Type B pancreatic cell (in vitro differentiated cells): ENCODE measurements at regions not wholly inside any gene's neighbourhood (a gene's known extent, or its start where the extent isn't known, plus 50 kb on each side); places are given as distances from the start of the nearest gene placed in this dataset.

ENCODE experiments used
- DNase-seq: peaks from one replicate; pipeline ENCODE4 v3.0.0; 2021; ENCODE audit warnings: mixed read lengths; ENCODE audit not compliant: unreplicated experiment; ENCODE audit errors: extremely low spot score
- H3K27ac Mint-ChIP-seq: 2 replicates; pipeline ENCODE4 v1.8.0; 2021; ENCODE audit warnings: mild to moderate bottlenecking, mixed read lengths
- H3K27me3 Mint-ChIP-seq: 2 replicates; pipeline ENCODE4 v1.8.0; 2021; ENCODE audit warnings: mixed read lengths
- H3K36me3 Mint-ChIP-seq: 2 replicates; pipeline ENCODE4 v1.8.0; 2021; ENCODE audit warnings: mixed read lengths
- H3K4me1 Mint-ChIP-seq: one replicate; pipeline ENCODE4 v1.8.0; 2021; ENCODE audit warnings: mixed read lengths; ENCODE audit not compliant: unreplicated experiment
- H3K4me3 Mint-ChIP-seq: 2 replicates; pipeline ENCODE4 v1.8.0; 2021; ENCODE audit warnings: mild to moderate bottlenecking, mixed read lengths
- H3K9me3 Mint-ChIP-seq: 2 replicates; pipeline ENCODE4 v1.8.0; 2021; ENCODE audit warnings: mixed read lengths
- CTCF ChIP-seq: fragments of 200-600 bp; sonication (generic); conservative IDR thresholded peaks from 2 replicates; pipeline ENCODE4 v1.5.0; 2021; ENCODE audit warnings: antibody characterized with exemption, mild to moderate bottlenecking

GRCh38 chr2:239765076-239765845, 259.9 kb downstream of the NDUFA10 start:
- peaks cover 7% of the 10 kb centered on the region for H3K4me1 Mint-ChIP-seq
- peaks cover 10% of the 10 kb centered on the region for H3K27me3 Mint-ChIP-seq
- H3K27ac Mint-ChIP-seq, result no peak overlapping the region
- TF ChIP-seq CTCF, result no peak
- no peaks in the 10 kb centered on the region for H3K36me3 Mint-ChIP-seq
- DNase-seq, result no peak
- no peaks in the 10 kb centered on the region for H3K9me3 Mint-ChIP-seq
- H3K4me3 Mint-ChIP-seq, result no peak overlapping the region

- DNase-seq, result no peak
- Mint-ChIP-seq H3K27me3 (peaks cover 10% of the 10 kb centered on the region), H3K4me1 (no peaks in the 10 kb centered on the region)
Observed at GRCh38 chr2:239763433-239764097, 261.6 kb downstream of the NDUFA10 start.

GRCh38 chr2:239762655-239763269, 262.4 kb downstream of the NDUFA10 start:
- no peak overlapping the region for H3K27ac Mint-ChIP-seq
- TF ChIP-seq CTCF, result no peak
- H3K27me3 Mint-ChIP-seq, result peaks cover 14% of the 10 kb centered on the region
- no peak overlapping the region for H3K4me3 Mint-ChIP-seq
- no peak for DNase-seq
- no peaks in the 10 kb centered on the region for H3K36me3 Mint-ChIP-seq
- peaks cover 8% of the 10 kb centered on the region for H3K4me1 Mint-ChIP-seq
- H3K9me3 Mint-ChIP-seq, result no peaks in the 10 kb centered on the region

More at GRCh38 chr2:239763433-239764097, 261.6 kb downstream of the NDUFA10 start:
- TF ChIP-seq CTCF, result peak; percentile 19
- no peaks in the 10 kb centered on the region for H3K9me3 Mint-ChIP-seq
- no peak overlapping the region for H3K4me3 Mint-ChIP-seq
- no peak overlapping the region for H3K27ac Mint-ChIP-seq
- H3K36me3 Mint-ChIP-seq, result no peaks in the 10 kb centered on the region

- peaks cover 14% of the 10 kb centered on the region for H3K27me3 Mint-ChIP-seq
- no peak for DNase-seq
- no peaks in the 10 kb centered on the region for H3K9me3 Mint-ChIP-seq
- H3K27ac Mint-ChIP-seq, result no peak overlapping the region
- peaks cover 8% of the 10 kb centered on the region for H3K4me1 Mint-ChIP-seq
- H3K4me3 Mint-ChIP-seq, result no peak overlapping the region
- H3K36me3 Mint-ChIP-seq, result no peaks in the 10 kb centered on the region
- no peak for TF ChIP-seq CTCF
Observed at GRCh38 chr2:239762106-239762505, 263.0 kb downstream of the NDUFA10 start.

GRCh38 chr2:239760596-239760995, 264.5 kb downstream of the NDUFA10 start:
- no peak overlapping the region for H3K4me3 Mint-ChIP-seq

More at GRCh38 chr2:239760596-239760995, 264.5 kb downstream of the NDUFA10 start:
- Mint-ChIP-seq H3K27ac (no peak overlapping the region), H3K36me3 (no peaks in the 10 kb centered on the region), H3K27me3 (peaks cover 14% of the 10 kb centered on the region), H3K4me1 (peaks cover 12% of the 10 kb centered on the region), H3K9me3 (no peaks in the 10 kb centered on the region)
- no peak for DNase-seq
- TF ChIP-seq CTCF, result no peak
